HepG2 (cell line): ENCODE measurements at regions not wholly inside any gene's neighbourhood (a gene's known extent, or its start where the extent isn't known, plus 50 kb on each side); places are given as distances from the start of the nearest gene placed in this dataset.
A peak's percentile ranks its signal among the peaks of the same experiment; 100 is the strongest.

Experiments
- ELF1 ChIP-seq: sonication (generic); formaldehyde crosslinking; IDR thresholded peaks from 2 replicates; pipeline ENCODE4 v1.4.0; 2020; ENCODE audit warnings: missing genetic modification reagents
- HNF4A ChIP-seq: sonication (generic); formaldehyde crosslinking; IDR thresholded peaks from 2 replicates; pipeline ENCODE4 v1.4.0; 2020; ENCODE audit warnings: missing genetic modification reagents
- HOXA3 ChIP-seq: sonication (generic); formaldehyde crosslinking; IDR thresholded peaks from 2 replicates; pipeline ENCODE4 v1.5.0; 2020; ENCODE audit warnings: missing genetic modification reagents
- IKZF1 ChIP-seq: fragments of 450-650 bp; IDR thresholded peaks from 2 replicates; pipeline ENCODE4 v1.7.1; 2016
- MLX ChIP-seq: IDR thresholded peaks from 2 replicates; pipeline ENCODE4 v1.6.1; 2016
- SALL1 ChIP-seq: sonication (generic); formaldehyde crosslinking; IDR thresholded peaks from 2 replicates; pipeline ENCODE4 v1.8.0; 2022; ENCODE audit warnings: mild to moderate bottlenecking, missing genetic modification reagents
- TCF7 ChIP-seq: sonication (generic); IDR thresholded peaks from 2 replicates; pipeline ENCODE4 v1.6.1; 2016; ENCODE audit warnings: antibody characterized with exemption, low read depth
- ZFP90 ChIP-seq: sonication (generic); formaldehyde crosslinking; IDR thresholded peaks from 2 replicates; pipeline ENCODE4 v1.8.0; 2022; ENCODE audit warnings: missing genetic modification reagents, mild to moderate bottlenecking, inconsistent platforms, borderline replicate concordance
- ZFYVE20 ChIP-seq: sonication (generic); formaldehyde crosslinking; IDR thresholded peaks from 2 replicates; pipeline ENCODE4 v1.8.0; 2023; ENCODE audit warnings: low read depth, mild to moderate bottlenecking, moderate library complexity, missing genetic modification reagents, borderline replicate concordance
- ZNF256 ChIP-seq: sonication (generic); formaldehyde crosslinking; conservative IDR thresholded peaks from 2 replicates; pipeline ENCODE4 v1.4.0; 2020; ENCODE audit warnings: missing genetic modification reagents
- ZNF337 ChIP-seq: sonication (generic); formaldehyde crosslinking; IDR thresholded peaks from 2 replicates; pipeline ENCODE4 v1.5.1; 2020; ENCODE audit warnings: missing genetic modification reagents, low read depth, mild to moderate bottlenecking, borderline replicate concordance
- ZNF512B ChIP-seq: sonication (generic); formaldehyde crosslinking; IDR thresholded peaks from 2 replicates; pipeline ENCODE4 v1.5.1; 2020; ENCODE audit warnings: missing genetic modification reagents, mild to moderate bottlenecking, borderline replicate concordance
- ZNF616 ChIP-seq: sonication (generic); formaldehyde crosslinking; IDR thresholded peaks from 2 replicates; pipeline ENCODE4 v1.5.0; 2020; ENCODE audit warnings: low read depth, mild to moderate bottlenecking, missing genetic modification reagents
- ZNF724P ChIP-seq: sonication (generic); formaldehyde crosslinking; IDR thresholded peaks from 2 replicates; pipeline ENCODE4 v1.8.0; 2022; ENCODE audit warnings: missing genetic modification reagents, borderline replicate concordance
- TF ChIP-seq, protein P1 (sequence below): sonication (generic); formaldehyde crosslinking; IDR thresholded peaks from 2 replicates; pipeline ENCODE4 v1.4.0; 2020; ENCODE audit warnings: mild to moderate bottlenecking, low read depth, missing genetic modification reagents
- TF ChIP-seq, protein P2 (sequence below): sonication (generic); formaldehyde crosslinking; conservative IDR thresholded peaks from 2 replicates; pipeline ENCODE4 v1.4.0; 2020; ENCODE audit warnings: missing genetic modification reagents
- TF ChIP-seq, protein P3 (sequence below): sonication (generic); formaldehyde crosslinking; IDR thresholded peaks from 2 replicates; pipeline ENCODE4 v1.5.0; 2020; ENCODE audit warnings: missing genetic modification reagents
- TF ChIP-seq, protein P4 (sequence below): sonication (generic); formaldehyde crosslinking; IDR thresholded peaks from 2 replicates; pipeline ENCODE4 v1.4.0; 2020; ENCODE audit warnings: missing genetic modification reagents, mild to moderate bottlenecking, borderline replicate concordance

DNA sequence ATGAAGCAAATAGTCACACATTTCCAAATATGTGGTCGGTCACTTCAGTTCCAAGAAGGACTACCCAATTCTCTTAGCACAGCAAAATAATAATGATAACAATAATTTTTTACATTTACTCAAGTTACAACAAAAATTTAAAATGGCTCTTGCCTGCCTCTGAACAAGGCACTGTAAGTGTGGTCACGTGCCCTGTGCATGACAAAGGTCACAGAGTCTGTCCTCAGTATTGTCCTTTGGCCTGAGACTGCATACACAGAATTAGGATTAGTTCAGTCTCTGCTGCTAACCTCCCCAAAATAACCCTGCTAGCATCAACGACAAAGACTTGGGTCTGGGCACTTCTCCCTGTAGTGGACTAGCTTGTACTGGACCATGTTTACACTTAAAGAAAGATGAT lies 297.1 kb upstream of the DUSP10 start (continued):
- TF ChIP-seq, protein P1, sequence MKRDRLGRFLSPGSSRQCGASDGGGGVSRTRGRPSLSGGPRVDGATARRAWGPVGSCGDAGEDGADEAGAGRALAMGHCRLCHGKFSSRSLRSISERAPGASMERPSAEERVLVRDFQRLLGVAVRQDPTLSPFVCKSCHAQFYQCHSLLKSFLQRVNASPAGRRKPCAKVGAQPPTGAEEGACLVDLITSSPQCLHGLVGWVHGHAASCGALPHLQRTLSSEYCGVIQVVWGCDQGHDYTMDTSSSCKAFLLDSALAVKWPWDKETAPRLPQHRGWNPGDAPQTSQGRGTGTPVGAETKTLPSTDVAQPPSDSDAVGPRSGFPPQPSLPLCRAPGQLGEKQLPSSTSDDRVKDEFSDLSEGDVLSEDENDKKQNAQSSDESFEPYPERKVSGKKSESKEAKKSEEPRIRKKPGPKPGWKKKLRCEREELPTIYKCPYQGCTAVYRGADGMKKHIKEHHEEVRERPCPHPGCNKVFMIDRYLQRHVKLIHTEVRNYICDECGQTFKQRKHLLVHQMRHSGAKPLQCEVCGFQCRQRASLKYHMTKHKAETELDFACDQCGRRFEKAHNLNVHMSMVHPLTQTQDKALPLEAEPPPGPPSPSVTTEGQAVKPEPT (CRISPR knock-in tag) = no peak
- no peak for TF ChIP-seq SALL1
- no peak for TF ChIP-seq ZNF724P
- TF ChIP-seq ZNF337 = no peak
- TF ChIP-seq HOXA3 (CRISPR knock-in tag) = no peak
- TF ChIP-seq, protein P2, sequence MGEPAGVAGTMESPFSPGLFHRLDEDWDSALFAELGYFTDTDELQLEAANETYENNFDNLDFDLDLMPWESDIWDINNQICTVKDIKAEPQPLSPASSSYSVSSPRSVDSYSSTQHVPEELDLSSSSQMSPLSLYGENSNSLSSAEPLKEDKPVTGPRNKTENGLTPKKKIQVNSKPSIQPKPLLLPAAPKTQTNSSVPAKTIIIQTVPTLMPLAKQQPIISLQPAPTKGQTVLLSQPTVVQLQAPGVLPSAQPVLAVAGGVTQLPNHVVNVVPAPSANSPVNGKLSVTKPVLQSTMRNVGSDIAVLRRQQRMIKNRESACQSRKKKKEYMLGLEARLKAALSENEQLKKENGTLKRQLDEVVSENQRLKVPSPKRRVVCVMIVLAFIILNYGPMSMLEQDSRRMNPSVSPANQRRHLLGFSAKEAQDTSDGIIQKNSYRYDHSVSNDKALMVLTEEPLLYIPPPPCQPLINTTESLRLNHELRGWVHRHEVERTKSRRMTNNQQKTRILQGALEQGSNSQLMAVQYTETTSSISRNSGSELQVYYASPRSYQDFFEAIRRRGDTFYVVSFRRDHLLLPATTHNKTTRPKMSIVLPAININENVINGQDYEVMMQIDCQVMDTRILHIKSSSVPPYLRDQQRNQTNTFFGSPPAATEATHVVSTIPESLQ (CRISPR knock-in tag) = no peak
- no peak for TF ChIP-seq ELF1 (CRISPR knock-in tag)
- no peak for TF ChIP-seq ZFP90 (CRISPR knock-in tag)
- TF ChIP-seq ZNF256 (CRISPR knock-in tag) = no peak
- peak; percentile 44 for TF ChIP-seq HNF4A (CRISPR knock-in tag)
- no peak for TF ChIP-seq ZNF512B (CRISPR knock-in tag)
- no peak for TF ChIP-seq TCF7
- TF ChIP-seq, protein P3, sequence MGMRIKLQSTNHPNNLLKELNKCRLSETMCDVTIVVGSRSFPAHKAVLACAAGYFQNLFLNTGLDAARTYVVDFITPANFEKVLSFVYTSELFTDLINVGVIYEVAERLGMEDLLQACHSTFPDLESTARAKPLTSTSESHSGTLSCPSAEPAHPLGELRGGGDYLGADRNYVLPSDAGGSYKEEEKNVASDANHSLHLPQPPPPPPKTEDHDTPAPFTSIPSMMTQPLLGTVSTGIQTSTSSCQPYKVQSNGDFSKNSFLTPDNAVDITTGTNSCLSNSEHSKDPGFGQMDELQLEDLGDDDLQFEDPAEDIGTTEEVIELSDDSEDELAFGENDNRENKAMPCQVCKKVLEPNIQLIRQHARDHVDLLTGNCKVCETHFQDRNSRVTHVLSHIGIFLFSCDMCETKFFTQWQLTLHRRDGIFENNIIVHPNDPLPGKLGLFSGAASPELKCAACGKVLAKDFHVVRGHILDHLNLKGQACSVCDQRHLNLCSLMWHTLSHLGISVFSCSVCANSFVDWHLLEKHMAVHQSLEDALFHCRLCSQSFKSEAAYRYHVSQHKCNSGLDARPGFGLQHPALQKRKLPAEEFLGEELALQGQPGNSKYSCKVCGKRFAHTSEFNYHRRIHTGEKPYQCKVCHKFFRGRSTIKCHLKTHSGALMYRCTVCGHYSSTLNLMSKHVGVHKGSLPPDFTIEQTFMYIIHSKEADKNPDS (CRISPR knock-in tag) = no peak
- no peak for TF ChIP-seq ZNF616 (CRISPR knock-in tag)
- TF ChIP-seq IKZF1 = no peak
- TF ChIP-seq ZFYVE20 (CRISPR knock-in tag) = no peak
- TF ChIP-seq, protein P4, sequence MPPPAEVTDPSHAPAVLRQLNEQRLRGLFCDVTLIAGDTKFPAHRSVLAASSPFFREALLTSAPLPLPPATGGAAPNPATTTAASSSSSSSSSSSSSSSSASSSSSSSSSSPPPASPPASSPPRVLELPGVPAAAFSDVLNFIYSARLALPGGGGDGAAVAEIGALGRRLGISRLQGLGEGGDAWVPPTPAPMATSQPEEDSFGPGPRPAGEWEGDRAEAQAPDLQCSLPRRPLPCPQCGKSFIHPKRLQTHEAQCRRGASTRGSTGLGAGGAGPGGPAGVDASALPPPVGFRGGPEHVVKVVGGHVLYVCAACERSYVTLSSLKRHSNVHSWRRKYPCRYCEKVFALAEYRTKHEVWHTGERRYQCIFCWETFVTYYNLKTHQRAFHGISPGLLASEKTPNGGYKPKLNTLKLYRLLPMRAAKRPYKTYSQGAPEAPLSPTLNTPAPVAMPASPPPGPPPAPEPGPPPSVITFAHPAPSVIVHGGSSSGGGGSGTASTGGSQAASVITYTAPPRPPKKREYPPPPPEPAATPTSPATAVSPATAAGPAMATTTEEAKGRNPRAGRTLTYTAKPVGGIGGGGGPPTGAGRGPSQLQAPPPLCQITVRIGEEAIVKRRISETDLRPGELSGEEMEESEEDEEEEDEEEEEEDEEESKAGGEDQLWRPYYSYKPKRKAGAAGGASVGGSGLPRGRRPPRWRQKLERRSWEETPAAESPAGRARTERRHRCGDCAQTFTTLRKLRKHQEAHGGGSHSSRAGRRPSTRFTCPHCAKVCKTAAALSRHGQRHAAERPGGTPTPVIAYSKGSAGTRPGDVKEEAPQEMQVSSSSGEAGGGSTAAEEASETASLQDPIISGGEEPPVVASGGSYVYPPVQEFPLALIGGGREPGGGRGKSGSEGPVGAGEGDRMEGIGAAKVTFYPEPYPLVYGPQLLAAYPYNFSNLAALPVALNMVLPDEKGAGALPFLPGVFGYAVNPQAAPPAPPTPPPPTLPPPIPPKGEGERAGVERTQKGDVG (CRISPR knock-in tag) = no peak
- TF ChIP-seq MLX (CRISPR knock-in tag) = peak; percentile 71; the same call in 1 of the 2 replicates
